ENCODE measurements at regions not wholly inside any gene's neighbourhood (a gene's known extent, or its start where the extent isn't known, plus 50 kb on each side); places are given as distances from the start of the nearest gene placed in this dataset.

DNA sequence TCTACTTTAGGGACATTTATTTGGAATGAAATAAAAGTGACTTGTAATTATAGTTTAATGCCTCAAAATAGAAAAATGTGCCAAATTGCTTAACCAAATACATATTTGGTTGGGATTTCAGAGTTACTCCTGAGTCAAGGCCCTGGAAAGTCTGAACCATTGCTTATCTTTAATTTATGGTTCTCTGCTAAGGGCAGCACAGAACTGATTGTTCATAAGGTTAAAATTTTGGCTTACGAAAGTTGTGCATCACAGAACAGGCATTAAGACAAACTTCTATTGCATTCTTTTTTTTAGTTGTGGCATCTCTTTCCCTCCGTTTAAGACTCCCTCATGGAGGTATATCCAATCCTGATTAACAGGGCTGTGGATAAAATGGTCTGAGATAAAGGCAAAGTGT is 92.2 kb upstream of the TENT5A start:
- no peak for TF ChIP-seq POLR2A (IDR thresholded peaks at IDR 0.05; ENCODE audit: low read depth)
- TF ChIP-seq, protein P1, sequence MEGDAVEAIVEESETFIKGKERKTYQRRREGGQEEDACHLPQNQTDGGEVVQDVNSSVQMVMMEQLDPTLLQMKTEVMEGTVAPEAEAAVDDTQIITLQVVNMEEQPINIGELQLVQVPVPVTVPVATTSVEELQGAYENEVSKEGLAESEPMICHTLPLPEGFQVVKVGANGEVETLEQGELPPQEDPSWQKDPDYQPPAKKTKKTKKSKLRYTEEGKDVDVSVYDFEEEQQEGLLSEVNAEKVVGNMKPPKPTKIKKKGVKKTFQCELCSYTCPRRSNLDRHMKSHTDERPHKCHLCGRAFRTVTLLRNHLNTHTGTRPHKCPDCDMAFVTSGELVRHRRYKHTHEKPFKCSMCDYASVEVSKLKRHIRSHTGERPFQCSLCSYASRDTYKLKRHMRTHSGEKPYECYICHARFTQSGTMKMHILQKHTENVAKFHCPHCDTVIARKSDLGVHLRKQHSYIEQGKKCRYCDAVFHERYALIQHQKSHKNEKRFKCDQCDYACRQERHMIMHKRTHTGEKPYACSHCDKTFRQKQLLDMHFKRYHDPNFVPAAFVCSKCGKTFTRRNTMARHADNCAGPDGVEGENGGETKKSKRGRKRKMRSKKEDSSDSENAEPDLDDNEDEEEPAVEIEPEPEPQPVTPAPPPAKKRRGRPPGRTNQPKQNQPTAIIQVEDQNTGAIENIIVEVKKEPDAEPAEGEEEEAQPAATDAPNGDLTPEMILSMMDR (IDR thresholded peaks at IDR 0.05) = no peak
